ENCODE measurements at regions not wholly inside any gene's neighbourhood (a gene's known extent, or its start where the extent isn't known, plus 50 kb on each side); places are given as distances from the start of the nearest gene placed in this dataset.
"Not testable (repeated sequence)": the region's sequence is repeated elsewhere in the genome, so short reads cannot be mapped to it uniquely, and the experiment has no call there.

DNA sequence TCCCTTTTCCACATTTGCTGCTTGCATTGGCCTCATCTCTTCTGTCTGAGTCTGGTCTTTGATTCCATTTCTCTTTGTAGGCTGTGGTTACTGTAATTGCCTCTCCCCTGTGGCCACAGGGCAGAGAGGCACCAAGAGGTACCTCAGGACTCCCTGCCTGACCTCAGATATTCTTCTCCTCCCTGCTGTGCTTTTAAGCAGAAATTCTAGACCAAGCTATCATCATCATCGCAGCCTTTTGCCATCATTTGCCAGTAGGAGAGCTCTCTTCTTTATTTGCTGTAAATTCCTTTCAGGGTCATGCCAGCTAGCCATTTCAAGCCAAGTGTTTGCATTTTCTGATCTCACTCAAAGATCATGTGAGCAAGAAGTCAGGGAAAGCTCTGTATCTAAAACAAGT lies 369.6 kb downstream of the ICE1 start:
- DNase-seq, result no peak

DNA sequence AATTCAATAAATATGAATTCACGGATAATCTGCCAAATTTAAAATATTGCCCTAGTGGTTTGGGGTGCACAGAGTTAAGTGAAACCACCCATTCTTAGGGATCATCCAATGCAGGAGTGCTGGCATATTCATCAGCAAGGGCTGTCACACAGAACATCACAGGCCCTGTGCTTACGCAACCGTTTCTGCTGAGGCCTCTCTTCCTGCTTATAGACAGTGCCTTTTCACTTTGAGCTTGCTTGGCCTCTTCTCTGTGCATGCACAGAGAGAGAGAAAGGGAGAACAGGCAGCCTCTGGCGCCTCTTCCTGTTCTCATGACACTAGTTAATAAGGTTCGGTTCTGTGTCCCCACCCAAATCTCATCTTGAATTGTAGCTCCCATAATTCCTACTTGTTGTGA lies 366.3 kb downstream of the ICE1 start:
- no peak for DNase-seq

GRCh38 chr5:5787373-5787772 lies 364.9 kb downstream of the ICE1 start:
- DNase-seq, result no peak

- DNase-seq, result no peak
Observed at GRCh38 chr5:5784101-5784500, 361.6 kb downstream of the ICE1 start.

GRCh38 chr5:5783021-5783420 lies 360.5 kb downstream of the ICE1 start:
- no peak for DNase-seq

GRCh38 chr5:5782402-5782801 lies 359.9 kb downstream of the ICE1 start:
- DNase-seq, result no peak

DNA sequence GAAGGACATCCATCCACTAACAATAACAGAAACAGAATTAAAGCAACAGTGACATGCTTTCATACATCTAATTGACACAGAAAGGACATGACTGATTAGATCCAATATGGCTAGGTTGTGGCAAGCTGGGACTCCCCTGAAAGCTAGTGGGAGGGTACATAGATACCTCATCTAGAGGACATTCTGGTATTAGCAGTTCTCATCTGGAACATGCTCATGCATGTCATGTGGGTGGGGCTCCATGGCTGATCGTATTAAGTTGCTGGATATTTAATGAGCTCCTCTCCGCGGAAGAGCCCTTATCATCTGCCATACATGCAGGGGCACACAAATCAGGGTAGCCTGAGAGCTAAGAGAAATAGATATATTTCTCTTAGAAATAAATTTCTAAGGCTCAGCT lies 358.9 kb downstream of the ICE1 start:
- no peak for DNase-seq

DNA sequence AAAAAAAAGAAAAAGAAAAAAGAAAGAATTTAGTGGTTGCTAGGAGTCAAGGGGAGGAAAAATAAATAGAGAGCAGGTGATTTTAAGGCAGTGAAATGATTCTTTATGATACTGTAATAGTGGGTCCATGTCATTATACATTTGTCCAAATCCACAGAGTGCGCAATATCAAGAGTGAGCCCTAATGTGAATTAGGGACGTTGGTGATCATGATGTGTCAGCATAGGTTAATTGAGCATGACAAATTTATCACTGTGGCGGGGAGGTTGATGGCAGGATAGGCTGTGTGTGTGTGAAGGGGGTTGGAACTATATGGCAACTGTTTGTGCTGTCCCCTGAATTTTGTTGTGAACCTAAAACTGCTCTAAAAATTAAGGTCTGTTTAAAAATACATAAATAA lies 357.8 kb downstream of the ICE1 start:
- DNase-seq, result no peak

- DNase-seq, result no peak
Observed at GRCh38 chr5:5777013-5777412, 354.5 kb downstream of the ICE1 start.

GRCh38 chr5:5772202-5772601 lies 349.7 kb downstream of the ICE1 start:
- no peak for DNase-seq

DNA sequence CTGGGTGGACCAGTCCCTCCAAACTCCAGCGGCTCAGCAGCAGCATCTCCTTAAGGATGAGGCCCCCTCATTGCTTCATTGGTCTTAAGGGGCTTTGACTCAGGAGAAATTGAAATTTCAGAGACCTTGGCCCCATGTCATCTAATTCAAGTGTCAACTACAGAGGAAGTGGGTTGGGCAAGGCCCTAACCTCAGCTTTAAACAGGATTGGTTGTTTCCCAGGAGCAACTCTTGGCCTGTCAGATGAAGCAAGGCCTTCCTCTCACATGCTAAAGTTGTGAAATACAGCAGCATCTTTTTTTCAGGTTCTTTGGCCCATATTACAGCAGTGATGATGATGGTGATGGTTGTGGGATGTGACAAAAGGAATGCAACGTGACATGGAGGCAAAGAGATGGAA lies 348.3 kb downstream of the ICE1 start:
- no peak for DNase-seq

DNA sequence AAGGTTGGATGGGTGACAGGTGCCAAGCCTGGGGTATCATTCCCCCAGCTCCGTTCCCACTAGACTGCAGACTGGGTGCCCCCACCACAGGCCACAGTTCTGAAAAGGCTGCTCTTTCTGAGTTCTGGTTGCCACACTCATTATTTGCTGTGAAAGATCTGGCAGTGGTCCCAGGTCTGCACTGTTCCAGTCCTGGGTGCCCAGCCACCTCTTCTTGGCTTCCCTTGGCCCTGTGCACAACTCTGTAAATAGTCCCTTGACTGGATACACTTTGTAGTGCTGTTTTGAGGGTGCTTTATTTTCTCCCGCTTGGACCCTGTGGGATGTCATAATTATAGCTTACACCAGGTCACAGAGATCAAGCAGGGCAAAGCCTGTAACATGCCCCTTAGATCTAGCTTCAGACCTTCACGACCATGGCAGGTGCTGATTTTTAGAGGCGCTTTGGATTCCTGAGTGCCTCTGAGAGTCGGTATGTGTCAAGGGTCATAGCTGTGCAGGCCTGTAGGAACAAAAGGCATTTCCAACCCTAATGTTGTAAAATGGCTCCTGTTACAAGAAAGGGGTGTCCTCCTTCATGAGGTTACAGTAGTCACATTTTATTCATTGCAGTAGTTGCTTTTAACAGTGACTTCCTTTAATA lies 344.9 kb downstream of the ICE1 start:
- no peak for DNase-seq

DNA sequence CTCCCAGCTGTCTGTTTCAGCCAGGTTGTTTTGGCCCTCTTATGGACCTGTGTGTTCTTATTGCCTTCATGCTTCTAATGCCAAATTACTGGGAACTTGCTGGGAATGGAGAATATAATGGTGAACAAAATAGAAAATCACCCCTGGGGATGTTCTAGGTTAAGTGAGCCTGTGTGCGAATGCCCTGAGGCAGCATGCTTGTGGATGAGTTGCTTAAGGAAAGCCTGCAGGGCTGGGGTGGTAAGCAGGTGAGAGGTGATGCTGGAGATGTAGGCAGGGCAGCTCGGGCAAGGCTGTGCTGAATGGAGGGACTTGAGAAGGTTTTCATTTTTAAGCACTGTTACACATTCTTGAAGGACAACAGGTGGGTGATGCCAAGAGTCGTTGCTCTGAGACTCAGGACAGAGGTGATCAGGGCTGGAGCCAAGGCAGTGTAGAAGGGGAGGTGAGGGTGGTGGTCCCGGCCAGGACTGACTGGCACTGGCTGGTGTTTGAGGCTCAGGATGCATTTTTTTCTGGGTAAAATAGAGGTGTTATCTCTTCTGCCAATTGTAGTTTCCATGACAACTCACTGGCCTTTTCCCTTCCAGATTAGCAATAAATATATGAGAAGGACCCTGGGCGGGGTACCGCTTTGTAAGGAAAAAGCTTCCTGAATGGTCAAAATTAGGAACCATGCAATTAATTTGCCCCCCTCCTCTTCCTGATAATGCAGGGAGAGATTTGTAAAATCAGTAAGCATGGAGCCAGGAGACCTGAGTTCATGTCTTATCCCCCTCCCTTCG lies 342.8 kb downstream of the ICE1 start:
- no peak for DNase-seq

GRCh38 chr5:5764246-5764645 lies 341.8 kb downstream of the ICE1 start:
- DNase-seq, result no peak

- no peak for DNase-seq
Observed at GRCh38 chr5:5756762-5757161, 334.3 kb downstream of the ICE1 start.

GRCh38 chr5:5755888-5756287 lies 333.4 kb downstream of the ICE1 start:
- no peak for DNase-seq

GRCh38 chr5:5752844-5753243 lies 330.4 kb downstream of the ICE1 start:
- no peak for DNase-seq

- DNase-seq, result no peak
Observed at GRCh38 chr5:5751987-5752386, 329.5 kb downstream of the ICE1 start.

- DNase-seq, result no peak
Observed at GRCh38 chr5:5751498-5751897, 329.0 kb downstream of the ICE1 start.

DNA sequence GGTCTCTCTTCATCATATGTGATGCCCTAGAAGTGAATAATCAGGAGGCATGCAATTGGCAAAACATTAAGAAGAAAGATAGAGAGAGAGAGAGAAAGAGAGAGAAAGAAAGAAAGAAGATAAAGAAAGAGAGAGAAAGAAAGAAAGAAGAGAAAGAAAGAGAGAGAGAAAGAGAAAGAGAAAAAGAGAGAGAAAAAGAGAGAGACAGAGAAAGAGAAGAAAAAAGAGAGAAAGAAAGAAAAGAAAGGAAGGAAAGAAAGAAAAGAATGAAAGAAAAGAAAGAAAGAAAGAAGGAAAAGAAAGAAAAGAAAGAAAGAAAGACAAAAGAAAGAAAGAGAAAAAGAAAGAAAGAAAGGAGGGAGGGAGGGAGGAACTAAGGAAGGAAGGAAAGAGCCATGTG lies 318.9 kb downstream of the ICE1 start:
- no peak for DNase-seq

DNA sequence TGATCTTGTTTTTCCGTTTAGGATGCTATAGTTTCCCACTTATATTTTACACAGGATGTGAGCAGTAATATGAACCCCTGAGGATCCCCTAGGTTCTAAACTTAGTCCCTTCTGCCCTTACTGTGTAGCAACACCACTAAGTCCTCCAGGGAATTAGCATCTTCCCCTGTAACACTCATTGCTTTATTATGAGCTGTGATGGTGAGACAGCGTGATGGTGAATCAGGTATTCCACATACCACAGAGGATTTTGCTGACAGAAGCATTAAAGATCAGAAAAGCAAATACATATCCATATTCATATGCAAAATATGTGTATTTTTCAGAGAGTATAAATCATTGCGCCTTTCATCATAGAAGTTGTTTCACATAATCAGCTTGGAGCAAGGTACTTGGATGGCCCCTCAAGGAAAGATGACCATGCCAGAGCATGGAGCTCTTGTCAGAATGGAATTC lies 317.0 kb downstream of the ICE1 start:
- no peak for DNase-seq

- DNase-seq, result no peak
Observed at GRCh38 chr5:5738797-5739489, 316.5 kb downstream of the ICE1 start.

DNA sequence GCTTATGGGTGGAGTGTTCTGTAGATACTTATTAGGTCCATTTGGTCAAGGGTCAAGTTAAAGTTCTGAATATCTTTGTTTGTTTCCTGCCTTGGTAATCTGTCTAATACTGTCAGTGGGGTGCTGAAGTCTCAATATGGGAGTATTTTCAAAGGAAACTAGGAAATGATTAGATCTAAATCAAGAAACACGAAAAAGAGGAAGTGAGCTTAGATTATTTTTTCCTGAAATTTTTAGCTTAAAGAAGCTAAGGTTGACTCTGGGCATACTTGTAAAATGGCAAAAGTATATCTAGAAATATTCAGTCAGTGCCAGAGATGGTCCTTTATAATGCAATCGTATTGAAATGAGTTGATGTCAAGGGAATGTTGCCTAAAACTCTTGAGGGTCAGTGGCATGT lies 313.5 kb downstream of the ICE1 start:
- DNase-seq, result no peak

- not testable (repeated sequence) for DNase-seq
Observed at GRCh38 chr5:5733058-5733457, 310.6 kb downstream of the ICE1 start.

Data from occipital lobe (tissue), 1 donor.